ENCODE measurements at regions not wholly inside any gene's neighbourhood (a gene's known extent, or its start where the extent isn't known, plus 50 kb on each side); places are given as distances from the start of the nearest gene placed in this dataset.

DNA sequence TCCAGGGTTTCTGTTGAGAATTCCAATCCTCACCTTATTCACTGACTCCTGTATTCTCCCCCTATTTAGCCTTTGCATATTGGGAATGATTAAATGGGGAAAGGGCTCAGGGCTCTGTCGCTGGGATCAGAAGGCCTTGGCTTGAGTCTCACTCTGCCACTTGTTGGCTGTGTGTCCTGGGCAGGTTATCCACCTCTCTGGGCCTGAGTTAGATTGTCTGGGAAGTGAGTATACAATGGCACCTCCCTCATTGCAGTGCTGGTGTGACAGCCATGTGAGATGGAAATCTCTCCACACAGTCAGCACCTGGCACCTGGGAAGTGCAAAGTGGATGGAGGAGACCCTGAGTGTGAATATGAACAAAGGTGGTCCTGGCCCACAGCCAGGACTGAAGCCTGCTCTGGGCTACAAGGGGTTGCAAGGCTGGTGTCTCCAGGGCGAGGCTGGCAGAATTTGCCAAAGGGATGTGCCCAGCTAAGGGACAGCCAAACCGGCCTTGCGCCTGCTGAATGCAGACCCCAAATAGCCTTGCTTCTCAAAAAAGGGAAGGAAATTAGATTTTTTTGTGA lies 200.0 kb upstream of the PMEPA1 start:
- DNase-seq, result no peak

DNA sequence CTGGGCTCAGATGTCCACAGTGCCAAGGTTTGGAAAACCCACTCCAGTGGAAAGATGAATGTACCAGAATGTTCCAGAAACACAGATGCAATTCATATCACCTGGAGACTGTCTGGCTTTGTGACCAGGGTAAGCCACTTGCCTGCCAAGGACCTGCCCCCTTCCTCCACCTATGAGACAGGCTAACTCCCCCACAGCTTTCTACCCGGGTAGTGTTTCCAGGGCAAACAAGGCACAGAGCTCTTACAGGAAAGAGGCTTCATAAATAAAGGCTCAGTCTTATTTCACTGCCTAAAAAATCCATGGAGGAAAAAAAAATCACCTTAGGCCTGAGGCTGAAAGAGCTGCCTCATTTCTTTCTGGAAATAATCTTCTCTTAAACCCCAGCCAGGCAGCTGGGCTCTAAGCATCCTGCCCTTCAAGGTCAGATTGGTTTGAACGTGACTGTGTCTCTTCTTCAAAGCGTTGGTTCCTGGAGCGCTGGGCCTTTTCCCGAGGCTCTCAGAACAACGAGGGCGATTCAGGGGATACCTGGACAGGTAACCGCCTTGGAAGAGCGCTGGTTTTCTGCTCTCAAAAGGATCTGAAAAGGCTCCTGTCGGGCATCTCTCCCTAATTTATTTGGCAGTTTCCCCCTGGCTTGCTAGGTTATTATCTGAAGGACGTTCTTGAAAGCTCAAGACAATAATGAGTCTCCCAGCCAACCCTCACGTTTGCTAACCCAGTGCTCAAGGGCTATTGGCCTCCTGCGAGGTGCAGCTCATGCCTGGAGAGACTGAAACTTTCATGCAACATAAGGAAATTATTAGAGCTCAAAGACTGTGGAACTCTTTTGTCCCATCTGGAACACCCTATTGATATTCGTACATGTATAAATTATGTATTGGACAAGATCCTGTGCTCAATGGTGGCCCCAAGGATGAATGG lies 199.2 kb upstream of the PMEPA1 start:
- no peak for DNase-seq

DNA sequence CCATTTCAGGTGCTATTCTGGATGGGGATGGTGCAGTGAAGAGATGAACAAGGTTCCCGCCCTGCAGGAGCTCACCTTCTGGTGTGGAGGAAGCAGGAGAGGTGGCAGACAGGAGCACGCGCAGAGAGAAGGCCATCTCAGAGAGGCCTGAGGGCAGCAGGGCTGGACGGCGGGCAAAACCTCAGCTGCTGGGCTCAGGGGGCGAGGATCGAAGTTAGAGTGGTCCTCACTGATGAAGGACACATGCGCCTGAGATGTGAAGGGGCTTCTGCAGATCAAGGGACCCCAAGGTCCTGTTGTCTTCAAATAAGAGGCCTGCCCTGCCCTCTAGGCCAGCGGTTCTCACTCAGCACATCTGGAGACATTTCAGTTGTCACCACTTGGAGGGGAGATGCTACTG lies 198.4 kb upstream of the PMEPA1 start:
- DNase-seq, result no peak

DNA sequence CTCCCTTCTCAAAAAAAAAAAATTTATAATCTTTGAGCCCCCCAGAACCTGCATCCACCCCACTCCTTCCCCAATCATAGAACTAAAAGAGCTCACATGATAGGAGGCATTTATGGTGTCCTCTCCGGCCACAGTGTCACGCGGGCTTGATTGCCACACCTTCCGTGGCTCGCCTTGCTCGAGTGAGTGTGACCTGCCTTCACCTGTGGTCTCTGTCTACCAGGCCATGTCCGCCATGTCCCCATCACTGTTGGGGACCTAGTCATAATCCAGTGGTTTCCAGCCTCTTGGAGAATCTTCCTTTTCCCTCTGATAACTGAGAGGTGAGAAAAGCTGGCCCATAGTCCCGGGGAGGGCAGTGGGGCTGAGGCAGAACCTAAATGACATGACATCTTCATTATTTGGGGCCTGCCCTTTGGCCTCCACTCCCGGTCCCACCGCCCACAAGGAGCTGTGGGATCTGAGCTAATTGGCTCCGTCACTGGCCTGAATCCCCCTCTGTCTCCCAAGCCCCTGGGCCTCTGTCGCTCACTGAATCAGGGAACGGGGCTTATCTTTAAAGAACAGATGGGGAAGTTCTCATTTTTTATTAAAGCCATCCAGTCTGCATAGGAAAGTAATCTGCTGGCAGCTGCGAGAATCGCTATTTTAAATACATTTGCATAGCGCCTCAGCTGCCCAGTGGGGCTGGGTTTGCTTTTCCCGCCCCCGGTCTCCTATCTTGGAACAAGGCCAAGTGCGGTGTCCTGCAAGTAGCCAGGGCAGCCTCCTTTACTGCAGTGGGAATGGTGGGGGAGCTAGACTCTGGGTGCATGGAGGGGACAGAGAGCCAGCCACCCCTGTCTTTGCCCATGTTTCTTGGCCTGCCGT lies 197.6 kb upstream of the PMEPA1 start:
- DNase-seq, result no peak

DNA sequence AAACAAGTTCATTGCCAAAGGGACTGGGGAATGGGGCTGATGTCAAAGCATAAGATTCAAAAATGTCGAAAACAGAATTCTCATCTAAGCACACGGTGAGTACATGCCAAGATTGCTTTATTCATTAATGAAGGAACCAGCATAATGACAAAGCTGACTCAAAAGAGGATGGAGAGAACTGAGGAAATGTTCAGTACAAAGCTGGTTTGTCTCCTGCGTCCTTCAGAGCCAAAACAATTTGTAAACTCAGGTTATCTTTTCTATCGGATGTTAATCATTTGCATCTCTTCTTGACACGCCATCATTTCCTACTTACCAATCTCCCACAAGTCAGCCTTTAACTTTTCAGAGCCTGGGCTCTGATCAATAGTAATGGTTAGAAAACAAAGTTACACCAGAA lies 195.6 kb upstream of the PMEPA1 start:
- DNase-seq, result no peak

DNA sequence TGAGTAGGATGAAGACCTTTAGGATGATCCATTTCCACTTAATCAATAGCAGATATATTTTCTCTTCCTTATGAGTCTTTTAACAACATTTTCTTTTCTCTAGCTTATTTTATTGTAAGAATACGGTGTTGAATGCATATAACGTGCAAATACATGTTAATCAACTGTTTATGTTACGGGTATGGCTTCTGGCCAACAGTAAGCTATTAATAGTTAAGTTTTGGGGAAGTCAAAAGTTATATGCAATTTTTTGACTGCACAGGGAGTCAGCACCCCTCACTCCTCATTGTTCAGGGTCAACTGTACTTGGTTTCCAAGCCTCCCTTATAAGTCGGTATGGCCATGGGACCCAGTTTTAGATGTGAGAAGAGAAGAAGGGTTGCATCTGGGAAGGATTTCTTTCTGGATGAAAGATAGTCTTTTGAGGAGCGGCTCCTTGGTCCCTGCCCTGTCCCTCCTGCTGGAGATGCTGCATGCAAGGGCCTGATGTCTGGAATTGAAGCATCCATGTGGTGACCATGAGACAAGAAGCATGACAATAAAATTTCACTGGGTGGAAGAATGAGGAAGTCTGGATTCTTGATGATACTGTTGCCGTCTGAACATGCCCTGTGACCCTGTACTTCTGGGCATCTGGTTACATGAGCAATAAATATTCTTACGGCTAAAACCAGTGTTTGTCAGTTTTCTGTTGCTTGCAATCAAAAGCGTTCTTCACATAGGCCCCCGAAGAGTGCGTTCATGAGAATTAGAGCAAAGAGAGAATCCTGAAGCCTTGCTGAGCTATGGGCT lies 194.7 kb upstream of the PMEPA1 start:
- no peak for DNase-seq

DNA sequence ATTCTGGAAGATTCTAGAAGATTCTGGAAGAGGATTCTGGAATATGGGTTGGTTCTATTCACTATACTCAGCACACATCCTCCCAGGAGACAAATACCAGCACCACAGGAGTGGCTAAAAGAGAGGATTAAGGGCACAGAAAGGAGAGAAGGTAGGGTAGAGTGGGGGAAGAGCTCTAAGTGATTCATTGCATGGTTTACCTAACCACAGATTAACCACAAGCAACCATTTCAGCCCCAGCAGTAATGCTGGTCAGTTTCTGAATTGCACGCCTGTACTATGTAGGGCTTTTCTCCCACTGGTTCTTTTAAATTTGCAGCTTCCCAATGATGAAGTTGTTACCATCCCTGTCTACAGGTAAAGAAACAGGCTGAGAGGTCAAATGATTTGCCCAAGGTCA lies 192.7 kb upstream of the PMEPA1 start:
- DNase-seq, result no peak

DNA sequence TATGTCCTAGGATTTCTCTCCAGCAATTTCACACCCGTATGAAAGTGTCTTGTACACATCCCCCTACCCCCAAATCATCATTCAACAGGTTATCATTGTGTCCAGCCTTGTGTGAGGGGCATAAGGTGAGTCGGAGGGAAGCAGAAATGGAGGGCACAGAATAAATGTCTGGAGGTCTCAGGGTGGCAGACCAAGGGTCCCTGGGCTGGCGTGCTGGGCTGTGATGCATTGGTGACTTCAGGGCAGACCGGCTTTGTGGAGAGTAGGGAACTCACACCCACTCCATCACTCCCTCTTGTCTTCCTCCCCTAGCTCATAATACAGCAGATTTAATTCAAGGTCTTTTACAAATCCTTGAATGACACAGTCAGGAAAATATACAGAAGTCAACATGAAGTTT lies 191.7 kb upstream of the PMEPA1 start:
- DNase-seq, result no peak

DNA sequence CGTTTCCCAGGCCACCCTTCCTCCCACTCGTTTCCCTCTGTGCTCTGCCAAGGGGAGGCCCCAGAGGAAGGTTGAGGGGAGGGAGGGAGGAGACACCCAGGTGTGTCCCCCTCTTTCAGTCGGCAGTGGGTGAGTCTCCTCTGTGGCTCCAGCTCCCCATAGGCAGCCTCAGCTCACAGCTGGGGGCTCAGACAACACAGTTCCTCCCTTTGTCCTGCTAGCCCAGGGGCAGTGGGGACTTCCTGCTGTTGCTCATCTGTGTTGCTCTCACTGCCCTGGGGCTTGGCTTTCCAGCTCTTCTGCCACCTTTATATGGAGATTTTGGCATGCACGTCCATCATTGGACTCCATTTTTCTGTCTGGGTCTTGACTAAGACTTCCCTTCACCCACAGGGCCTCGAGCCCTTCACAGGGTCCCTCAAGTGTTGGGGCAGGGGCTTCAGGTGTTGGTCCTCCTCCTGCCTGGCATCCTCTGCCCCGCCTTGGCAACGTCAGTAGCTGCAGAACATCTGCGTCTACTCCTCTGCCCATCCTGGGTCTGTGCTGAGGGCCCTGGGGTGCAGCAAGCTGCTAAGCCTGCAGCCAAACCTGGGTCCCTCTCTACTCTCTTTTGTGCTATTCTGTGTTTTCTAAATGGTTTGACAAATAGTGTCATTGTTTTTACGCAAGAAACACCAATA lies 190.6 kb upstream of the PMEPA1 start:
- no peak for DNase-seq

DNA sequence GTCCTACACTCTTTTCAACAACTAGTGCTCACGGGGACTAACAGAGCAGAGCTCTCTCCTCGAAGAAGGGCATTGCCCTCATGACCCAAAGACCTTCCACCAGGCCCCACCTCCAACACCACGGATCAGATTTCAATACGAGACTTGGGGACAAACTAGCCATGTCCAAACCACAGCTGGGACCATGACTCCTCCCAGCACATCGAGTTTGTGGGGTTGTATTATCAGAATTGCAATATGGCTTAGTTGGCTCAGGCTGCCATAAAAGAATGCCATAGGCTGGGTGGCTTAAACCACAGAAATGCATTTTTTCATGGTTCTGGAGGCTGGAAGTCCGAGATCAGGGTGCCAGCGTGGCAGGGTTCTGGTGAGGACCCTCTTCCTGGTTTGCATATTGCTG lies 189.7 kb upstream of the PMEPA1 start:
- DNase-seq, result no peak

DNA sequence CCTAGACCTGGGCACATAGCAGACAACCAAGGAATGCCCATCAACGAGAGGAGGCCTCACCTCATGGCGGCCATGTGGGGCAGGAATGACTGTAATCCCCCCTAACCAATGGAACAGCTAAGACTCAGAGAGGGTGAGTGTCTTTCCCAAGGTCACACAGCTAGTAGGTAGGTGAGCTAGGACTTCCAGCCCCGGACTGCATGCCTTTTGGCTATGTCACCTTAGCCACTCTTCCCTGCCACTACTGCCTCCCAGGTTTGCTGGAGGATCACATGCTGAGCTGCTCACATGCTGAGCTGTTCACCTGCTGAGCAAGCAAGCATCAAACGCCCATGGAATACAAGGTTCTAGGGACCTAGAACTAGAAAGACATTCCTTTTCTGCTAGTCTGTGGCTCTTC lies 188.5 kb upstream of the PMEPA1 start:
- no peak for DNase-seq

DNA sequence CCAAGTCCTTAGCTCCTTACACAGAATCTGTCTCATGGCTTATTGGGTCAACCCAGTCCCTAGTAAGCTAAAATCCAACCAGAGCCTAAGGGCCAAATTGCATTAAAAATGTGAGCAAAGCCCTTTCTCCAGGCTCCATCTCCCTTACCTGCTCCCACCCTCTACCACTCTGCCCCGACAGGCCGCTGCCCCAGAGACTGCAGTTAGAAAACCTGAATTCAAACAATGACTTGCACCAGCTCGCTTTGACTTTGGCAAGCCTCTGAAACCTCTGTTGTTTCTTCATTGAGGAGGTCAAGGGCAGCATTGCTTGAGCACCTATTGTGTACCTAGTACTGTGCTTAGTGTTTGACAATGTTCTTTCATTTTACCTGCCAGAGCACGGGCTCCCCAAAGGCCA lies 188.1 kb upstream of the PMEPA1 start:
- DNase-seq, result no peak

DNA sequence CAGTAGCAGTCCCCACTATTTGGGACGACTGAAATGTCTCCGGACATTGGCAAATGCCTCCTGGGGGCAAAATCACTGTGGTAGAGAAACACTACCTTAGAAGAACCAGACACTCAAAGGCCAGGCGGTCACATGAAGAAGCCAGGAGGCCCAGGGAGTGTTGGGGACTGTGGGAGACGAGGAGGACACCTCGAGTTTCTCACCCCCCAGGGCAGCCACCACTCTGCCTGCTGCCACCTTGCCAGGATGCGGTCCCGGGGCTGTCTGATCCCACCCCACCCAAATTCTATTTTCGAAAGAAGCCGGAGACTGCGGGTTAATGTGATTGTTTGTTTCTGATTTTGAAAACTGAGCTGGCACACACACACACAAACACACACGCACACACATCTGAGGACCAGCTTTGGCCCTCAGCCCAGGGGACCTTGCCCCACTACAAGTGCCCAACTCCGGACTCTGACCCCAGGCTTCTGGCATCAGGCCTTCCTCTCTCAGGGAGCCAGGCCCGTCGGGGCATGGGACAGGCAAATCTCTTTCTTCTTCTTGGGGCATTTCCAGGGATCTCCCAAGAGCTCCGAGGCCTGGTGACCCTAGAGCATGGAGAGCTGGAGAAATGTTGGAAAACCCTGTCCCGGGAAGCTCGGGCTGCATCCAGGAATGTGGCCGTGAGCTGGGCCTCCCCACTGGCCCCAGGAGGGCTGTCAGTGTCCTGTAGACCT lies 187.5 kb upstream of the PMEPA1 start:
- no peak for DNase-seq

DNA sequence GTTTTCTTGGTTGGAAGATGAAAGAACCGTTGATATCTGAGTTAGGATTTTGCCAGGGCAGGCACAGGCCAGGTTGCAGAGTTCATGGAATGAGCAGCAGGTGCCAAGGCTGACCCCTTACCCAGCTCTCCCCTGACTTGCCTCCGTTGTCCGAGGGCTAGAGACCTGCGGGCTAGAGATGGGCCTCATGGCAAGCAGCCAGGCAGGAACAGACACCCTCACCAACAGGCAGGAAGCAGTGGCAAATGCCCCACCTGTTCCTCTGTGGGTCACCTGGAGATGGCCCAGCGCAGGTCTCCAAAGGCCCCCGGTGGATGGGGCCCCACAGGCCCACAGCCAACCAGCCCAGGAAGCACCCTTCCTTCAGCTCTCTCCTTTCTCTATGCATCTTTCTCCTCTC lies 186.7 kb upstream of the PMEPA1 start:
- no peak for DNase-seq

DNA sequence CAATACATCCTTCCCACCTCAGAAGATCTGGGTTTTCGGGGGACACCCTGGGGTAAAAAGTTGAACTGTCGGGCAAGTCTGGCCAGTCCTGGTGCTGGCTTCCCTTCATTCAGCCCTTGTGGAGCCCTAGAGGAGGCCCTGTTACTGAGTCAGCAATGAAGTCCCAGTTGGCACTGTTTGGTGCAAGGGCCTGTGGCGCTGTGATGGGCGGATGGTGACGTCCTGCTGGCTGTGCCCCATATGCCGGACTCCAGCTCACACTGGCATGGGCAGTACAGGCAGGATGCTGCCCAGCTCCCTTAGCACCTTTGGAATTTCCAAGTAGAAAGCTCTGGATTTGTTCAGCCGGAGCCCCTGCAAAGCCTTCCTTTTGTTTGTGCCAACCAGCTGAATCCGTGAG lies 186.2 kb upstream of the PMEPA1 start:
- no peak for DNase-seq

DNA sequence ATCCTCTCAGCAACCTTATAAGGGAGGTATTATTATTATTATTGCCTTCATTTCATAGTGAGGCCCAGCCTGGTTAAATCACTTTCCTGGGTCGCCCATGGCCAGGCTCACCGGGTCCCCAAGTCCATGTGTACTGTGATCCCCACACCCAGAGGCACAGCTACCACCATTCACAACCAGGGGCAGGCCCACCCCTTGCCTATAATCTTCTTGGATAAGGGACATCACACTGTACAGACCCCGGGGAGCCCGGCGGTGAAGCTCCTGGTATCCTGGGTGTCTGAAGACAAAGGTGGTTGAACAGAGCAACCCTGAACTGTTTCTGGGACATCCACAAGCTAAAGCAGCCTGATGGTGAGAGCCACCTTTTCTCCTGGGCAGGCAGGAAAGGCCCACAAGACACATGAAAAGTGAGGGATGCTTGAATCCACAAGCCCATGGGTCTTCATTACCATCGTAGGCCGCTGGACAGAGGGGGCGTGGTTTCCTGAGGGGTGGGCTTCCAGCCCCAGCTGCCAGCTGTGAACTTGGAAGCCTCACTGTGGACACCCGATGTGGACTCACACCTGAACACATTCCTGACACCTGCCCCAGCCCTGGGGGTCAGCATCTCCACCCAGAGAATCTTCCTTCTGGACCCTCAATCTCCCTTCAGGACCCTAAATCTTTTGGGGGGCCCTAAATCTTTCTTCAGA lies 185.5 kb upstream of the PMEPA1 start:
- no peak for DNase-seq

DNA sequence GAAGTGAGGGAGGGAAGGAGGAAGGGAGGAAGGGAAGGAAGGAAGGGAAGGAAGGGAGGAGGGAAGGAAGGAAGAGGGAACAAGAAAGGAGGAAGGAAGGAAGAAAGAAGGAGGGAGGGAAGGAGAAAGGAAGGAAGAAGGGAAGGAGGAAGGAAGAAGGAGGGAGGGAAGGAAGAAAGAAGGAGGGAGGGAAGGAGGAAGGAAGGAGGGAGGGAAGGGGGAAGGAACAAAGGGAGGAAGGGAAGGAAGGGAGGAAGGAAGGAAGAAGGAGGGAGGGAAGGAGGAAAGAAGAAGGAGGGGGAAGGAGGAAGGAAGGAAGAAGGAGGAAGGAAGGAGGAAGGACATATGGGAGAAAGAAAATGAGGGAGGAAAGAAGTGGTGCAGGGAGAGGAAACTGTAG lies 184.7 kb upstream of the PMEPA1 start:
- DNase-seq, result no peak

DNA sequence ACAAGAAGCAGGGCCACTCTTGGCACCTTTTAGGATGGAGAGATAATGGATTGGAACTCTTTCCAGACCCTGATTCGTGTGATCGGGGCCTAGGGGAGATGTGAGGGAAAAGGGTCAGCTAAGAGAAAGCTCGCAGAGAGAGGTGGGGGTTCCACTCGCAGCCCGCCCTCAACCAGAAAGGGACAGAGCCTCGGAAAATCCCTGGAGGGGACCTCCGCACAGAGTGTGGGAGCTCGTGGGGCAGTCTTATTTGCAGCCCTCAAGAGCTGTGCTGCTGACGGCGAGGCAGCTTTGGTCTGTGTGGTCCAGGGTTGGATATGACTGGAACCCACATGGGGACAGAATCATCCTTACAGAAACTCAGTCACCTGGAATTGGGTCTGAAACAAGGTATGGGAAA lies 184.3 kb upstream of the PMEPA1 start:
- DNase-seq, result no peak

DNA sequence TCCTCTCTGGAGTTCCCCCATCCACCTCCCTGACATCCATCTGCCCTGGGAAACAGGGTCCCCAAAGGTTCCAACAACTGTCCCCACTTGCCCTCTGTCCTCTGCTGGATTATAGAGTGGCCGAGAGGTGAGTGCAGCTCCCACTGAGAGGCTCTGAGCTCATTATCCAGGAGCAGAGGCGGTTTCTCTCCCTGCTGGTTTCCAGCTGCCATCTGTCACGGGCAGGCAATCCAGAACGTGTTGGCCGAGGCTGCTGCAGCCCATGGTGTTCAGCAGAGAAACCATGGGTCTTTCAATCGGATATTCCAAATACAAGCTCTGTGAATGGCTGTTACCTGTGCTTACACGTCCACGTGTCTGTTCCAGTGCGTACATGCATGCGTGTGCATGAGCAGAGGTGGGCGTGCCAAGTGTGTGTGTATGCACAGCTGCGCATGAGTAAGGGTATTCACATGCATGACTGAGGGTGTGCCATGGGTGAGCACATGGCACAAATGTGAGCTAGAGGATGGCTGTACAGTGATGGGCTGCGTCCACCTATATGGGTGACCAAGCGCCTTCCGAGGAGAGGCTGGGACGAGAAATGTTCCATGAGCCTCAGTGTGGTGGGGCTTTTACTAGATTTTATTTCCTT lies 183.7 kb upstream of the PMEPA1 start:
- DNase-seq, result peak; percentile 70

DNA sequence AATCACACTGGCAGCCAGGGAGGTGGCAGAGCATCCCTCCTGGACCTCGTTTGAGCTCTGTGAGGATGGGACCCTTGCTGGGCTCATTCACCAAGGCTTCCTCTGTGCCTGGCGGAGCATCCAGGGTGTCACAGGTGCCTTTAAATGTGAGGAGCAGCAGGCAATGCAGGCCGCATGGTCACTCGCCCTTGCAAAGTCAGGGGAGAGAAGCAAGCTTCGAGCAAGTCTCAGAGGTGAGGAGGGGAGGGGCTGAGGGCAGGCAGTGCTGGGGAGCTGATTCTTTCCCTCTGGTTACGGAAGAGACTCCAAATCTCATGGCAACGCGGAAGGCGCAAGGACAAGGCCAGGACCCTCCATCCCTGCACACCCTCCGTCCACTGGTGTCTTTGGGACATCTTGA lies 182.7 kb upstream of the PMEPA1 start:
- no peak for DNase-seq

DNA sequence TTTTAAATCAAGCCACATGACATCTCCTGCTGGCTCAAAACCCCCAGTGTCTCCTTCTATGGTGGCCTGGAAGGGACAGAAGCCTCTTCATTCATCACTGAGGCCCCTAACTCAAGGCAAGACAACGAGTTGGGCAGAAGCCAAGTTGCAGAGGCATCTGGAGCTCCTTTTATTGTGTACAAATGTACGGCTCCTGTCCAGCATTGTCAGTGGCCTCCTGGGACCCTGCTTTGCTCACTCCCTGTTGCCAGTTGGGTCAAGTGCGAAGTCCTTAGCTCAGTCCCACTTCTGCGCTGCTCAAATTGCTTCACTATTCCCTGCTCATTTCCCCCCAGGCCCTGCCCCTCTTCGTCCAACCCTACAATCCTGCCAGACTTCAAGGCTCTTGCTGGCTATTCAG lies 181.2 kb upstream of the PMEPA1 start:
- no peak for DNase-seq

Measured in NCI-H1694 (cell line).